ENCODE measurements at regions not wholly inside any gene's neighbourhood (a gene's known extent, or its start where the extent isn't known, plus 50 kb on each side); places are given as distances from the start of the nearest gene placed in this dataset.

- TF ChIP-seq CTCF (IDR thresholded peaks at IDR 0.05 in 2 of 3, conservative IDR thresholded peaks at IDR 0.05 in 1 of 3; ENCODE audit: borderline replicate concordance in 1 of 3, insufficient read depth in 1 of 3, low read depth in 2 of 3, low read length in 2 of 3) (no peak), EZH2phosphoT487 (IDR thresholded peaks at IDR 0.05; ENCODE audit: borderline replicate concordance) (no peak), CEBPB (IDR thresholded peaks at IDR 0.05; ENCODE audit: low read depth) (no peak)
Measured at GRCh38 chr13:104137416-104137815, 1071.2 kb upstream of the SLC10A2 start.

All from HCT116 (cell line).